ENCODE measurements at regions not wholly inside any gene's neighbourhood (a gene's known extent, or its start where the extent isn't known, plus 50 kb on each side); places are given as distances from the start of the nearest gene placed in this dataset.

GRCh38 chr12:24738441-24738840 lies 210.5 kb downstream of the BCAT1 start:
- H3K9ac ChIP-seq (ENCODE audit: insufficient read depth, low read depth, low read length) = no peak overlapping the region
- TF ChIP-seq RXRA (CRISPR knock-in tag; IDR thresholded peaks at IDR 0.05) = no peak
- no peak for TF ChIP-seq CENPT (CRISPR knock-in tag; IDR thresholded peaks at IDR 0.05; ENCODE audit: low read depth)
- TF ChIP-seq SRF (IDR thresholded peaks at IDR 0.05; ENCODE audit: low read depth, low read length) = no peak
- no peak for TF ChIP-seq ZNF446 (CRISPR knock-in tag; IDR thresholded peaks at IDR 0.05)
- TF ChIP-seq ZNF574 (CRISPR knock-in tag; IDR thresholded peaks at IDR 0.05) = no peak
- no peak for TF ChIP-seq ZMYM4 (CRISPR knock-in tag; IDR thresholded peaks at IDR 0.05)
- no peak for TF ChIP-seq SRSF1 (optimal IDR thresholded peaks at IDR 0.05; ENCODE audit: low read depth, low read length)
- TF ChIP-seq SIX1 (CRISPR knock-in tag; IDR thresholded peaks at IDR 0.05; ENCODE audit: borderline replicate concordance) = no peak
- TF ChIP-seq SNAPC5 (CRISPR knock-in tag; IDR thresholded peaks at IDR 0.05; ENCODE audit: borderline replicate concordance) = no peak
- TF ChIP-seq ZNF546 (CRISPR knock-in tag; conservative IDR thresholded peaks at IDR 0.05) = no peak
- no peak for TF ChIP-seq HMGA1 (CRISPR knock-in tag; conservative IDR thresholded peaks at IDR 0.05)
- TF ChIP-seq MYC (CRISPR knock-in tag; IDR thresholded peaks at IDR 0.05; ENCODE audit: borderline replicate concordance) = no peak
- no peaks in the 10 kb centered on the region for H3K36me3 ChIP-seq (replicated peaks in 1 of 2; ENCODE audit: control insufficient read depth in 1 of 2, insufficient read depth in 2 of 2, low read length in 2 of 2)
- no peak overlapping the region for H3K4me2 ChIP-seq (ENCODE audit: low read depth, low read length)
- no TSS peak for BruUV-seq (replicated peaks)
- H3K27ac ChIP-seq (ENCODE audit: extremely low read length, insufficient read depth, low read length) = no peak overlapping the region
- POLR2A ChIA-PET = no interaction called here
- 94% methylated on average over 2 of the region's 2 CpGs for WGBS (ENCODE audit: low lambda C conversion rate)
- H4K20me1 ChIP-seq (ENCODE audit: insufficient read depth, low read length) = no peaks in the 10 kb centered on the region
- no peak overlapping the region for H3K4me3 ChIP-seq (replicated peaks in 1 of 3; ENCODE audit: insufficient read depth in 1 of 3, low read depth in 2 of 3, low read length in 3 of 3)
- in situ Hi-C loops (cut with HindIII; ENCODE audit: extremely low pct_ligation_motif_present, low pct_unique_long_range_greater_than_20kb) (no loop called here), intact Hi-C loops (cut with micrococcal nuclease; ENCODE audit: unreplicated experiment) (loop anchor here (10.0 kb wide), 1 partner anchor 636 kb away; no protein-coding TSS in a partner anchor)
- no peaks in the 10 kb centered on the region for H3K27me3 ChIP-seq (ENCODE audit: control insufficient read depth in 1 of 2, insufficient read depth in 2 of 2, low read length in 2 of 2)
- peaks cover 45% of the 10 kb centered on the region for H3K4me1 ChIP-seq (ENCODE audit: insufficient read depth, low read length)
- FAIRE-seq (no peak), DNase-seq (ENCODE audit: low spot score) (no peak), ATAC-seq (no peak)
- no peaks in the 10 kb centered on the region for H3K79me2 ChIP-seq (ENCODE audit: insufficient read depth, low read length)
- no peaks in the 10 kb centered on the region for H3K9me3 ChIP-seq (ENCODE audit: low read length)
- H2AFZ ChIP-seq (ENCODE audit: low read length) = no peak overlapping the region
- CTCF ChIA-PET (ENCODE audit: low intra/inter-chr PET ratio, low total read pairs) = no interaction called here

Data from HepG2 (cell line).